HEK293 (cell line): ENCODE measurements at regions not wholly inside any gene's neighbourhood (a gene's known extent, or its start where the extent isn't known, plus 50 kb on each side); places are given as distances from the start of the nearest gene placed in this dataset.
"Not testable (repeated sequence)": the region's sequence is repeated elsewhere in the genome, so short reads cannot be mapped to it uniquely, and the experiment has no call there.

Source experiments
- CTCF ChIA-PET: fragments of 350-600 bp; formaldehyde crosslinking; extraction: SDS; loops from one replicate; lab custom pipeline; 2021; ENCODE audit warnings: antibody characterized with exemption; lab: Yijun Ruan, JAX
- POLR2A ChIA-PET: fragments of 300-600 bp; formaldehyde crosslinking; extraction: SDS; loops from one replicate; lab custom pipeline; 2020; ENCODE audit warnings: antibody characterized with exemption, inconsistent platforms; lab: Yijun Ruan, JAX
- H3K27ac ChIP-seq: fragments of 200-500 bp; sonication (Bioruptor generic); 2 replicates; pipeline ENCODE4 v1.5.1; 2014; ENCODE audit warnings: low read depth, low read length, control low read depth, inconsistent platforms; ENCODE audit errors: extremely low read depth
- H3K36me3 ChIP-seq, 2 experiments: fragments of 200-500 bp in 1 of 2; sonication (Bioruptor generic) in 1 of 2; 1 replicate in 1 of 2; 2 replicates in 1 of 2; pipeline ENCODE4 v1.5.1; 2014 to 2017; ENCODE audit warnings: inconsistent platforms in 2 of 2, low read length in 2 of 2; ENCODE audit not compliant: control insufficient read depth in 2 of 2, insufficient read depth in 1 of 2
- H3K4me1 ChIP-seq: fragments of 200-500 bp; sonication (Bioruptor generic); 2 replicates; pipeline ENCODE4 v1.5.1; 2014; ENCODE audit warnings: mild to moderate bottlenecking, low read length, inconsistent platforms; ENCODE audit not compliant: control insufficient read depth, insufficient read depth
- H3K4me3 ChIP-seq: 2 replicates; pipeline ENCODE4 v1.5.1; 2011; ENCODE audit warnings: low read depth, mild to moderate bottlenecking, control low read depth, low read length, moderate library complexity
- H3K9me3 ChIP-seq: fragments of 200-500 bp; sonication (Bioruptor generic); 2 replicates; pipeline ENCODE4 v1.5.1; 2014; ENCODE audit warnings: low read depth, low read length, inconsistent platforms; ENCODE audit not compliant: control insufficient read depth, insufficient read depth
- GLI2 ChIP-seq: fragments of 450-650 bp; formaldehyde crosslinking; IDR thresholded peaks from 2 replicates; pipeline ENCODE4; 2017; ENCODE audit warnings: missing biosample characterization, missing genetic modification characterization, low read depth, borderline replicate concordance
- GLI4 ChIP-seq: fragments of 450-650 bp; formaldehyde crosslinking; IDR thresholded peaks from 2 replicates; pipeline ENCODE4 v1.5.1; 2016; ENCODE audit warnings: missing biosample characterization, missing genetic modification characterization
- INSM2 ChIP-seq: fragments of 450-650 bp; formaldehyde crosslinking; IDR thresholded peaks from 2 replicates; pipeline ENCODE4 v1.5.1; 2016; ENCODE audit warnings: missing biosample characterization, missing genetic modification characterization
- PRDM4 ChIP-seq: fragments of 450-650 bp; formaldehyde crosslinking; IDR thresholded peaks from 2 replicates; pipeline ENCODE4 v1.5.1; 2017; ENCODE audit warnings: missing biosample characterization, missing genetic modification characterization
- SCRT2 ChIP-seq: fragments of 450-650 bp; formaldehyde crosslinking; IDR thresholded peaks from 2 replicates; pipeline ENCODE4 v1.5.1; 2016; ENCODE audit warnings: missing biosample characterization, missing genetic modification characterization
- TRIM28 ChIP-seq: IDR thresholded peaks from 2 replicates; pipeline ENCODE4 v1.6.1; 2011; ENCODE audit warnings: low read length, control low read depth, borderline replicate concordance
- ZNF174 ChIP-seq: fragments of 450-650 bp; formaldehyde crosslinking; IDR thresholded peaks from 2 replicates; pipeline ENCODE4 v1.5.0; 2017; ENCODE audit warnings: missing biosample characterization, mild to moderate bottlenecking, missing genetic modification characterization
- ZNF184 ChIP-seq: fragments of 450-650 bp; IDR thresholded peaks from 2 replicates; pipeline ENCODE4 v1.5.1; 2018; ENCODE audit warnings: missing biosample characterization, mild to moderate bottlenecking, missing genetic modification characterization
- ZNF2 ChIP-seq: fragments of 450-650 bp; formaldehyde crosslinking; IDR thresholded peaks from 2 replicates; pipeline ENCODE4 v1.5.1; 2016; ENCODE audit warnings: missing biosample characterization, missing genetic modification characterization
- ZNF302 ChIP-seq: fragments of 450-650 bp; formaldehyde crosslinking; IDR thresholded peaks from 2 replicates; pipeline ENCODE4 v1.5.1; 2016; ENCODE audit warnings: missing biosample characterization, missing genetic modification characterization, low read depth
- ZNF394 ChIP-seq: fragments of 450-650 bp; formaldehyde crosslinking; IDR thresholded peaks from 2 replicates; pipeline ENCODE4 v1.5.1; 2016; ENCODE audit warnings: missing biosample characterization, missing genetic modification characterization, mild to moderate bottlenecking, moderate library complexity, borderline replicate concordance
- ZNF473 ChIP-seq: fragments of 450-650 bp; formaldehyde crosslinking; IDR thresholded peaks from 2 replicates; pipeline ENCODE4 v1.5.1; 2017; ENCODE audit warnings: missing biosample characterization, missing genetic modification characterization
- ZNF623 ChIP-seq: fragments of 450-650 bp; formaldehyde crosslinking; IDR thresholded peaks from 2 replicates; pipeline ENCODE4 v1.5.1; 2016; ENCODE audit warnings: missing biosample characterization, missing genetic modification characterization
- ZNF626 ChIP-seq: fragments of 450-650 bp; sonication (Bioruptor Pico); formaldehyde crosslinking; IDR thresholded peaks from 2 replicates; pipeline ENCODE4 v1.5.1; 2018; ENCODE audit warnings: missing biosample characterization, missing genetic modification characterization, inconsistent platforms
- TF ChIP-seq, protein P1 (sequence below): fragments of 450-650 bp; formaldehyde crosslinking; conservative IDR thresholded peaks from 2 replicates; pipeline ENCODE4 v1.5.1; 2016; ENCODE audit warnings: low read depth, missing biosample characterization, missing genetic modification characterization
- TF ChIP-seq, protein P2 (sequence below): fragments of 450-650 bp; formaldehyde crosslinking; IDR thresholded peaks from 2 replicates; pipeline ENCODE4 v1.5.1; 2016; ENCODE audit warnings: missing biosample characterization, missing genetic modification characterization, borderline replicate concordance
- TF ChIP-seq, protein P3 (sequence below): fragments of 450-650 bp; formaldehyde crosslinking; IDR thresholded peaks from 2 replicates; pipeline ENCODE4 v1.5.1; 2017; ENCODE audit warnings: missing biosample characterization, missing genetic modification characterization
- TF ChIP-seq, protein P4 (sequence below): fragments of 450-650 bp; formaldehyde crosslinking; IDR thresholded peaks from 2 replicates; pipeline ENCODE4 v1.5.1; 2016; ENCODE audit warnings: missing biosample characterization, missing genetic modification characterization

- no peak for TF ChIP-seq ZNF184 (tag by site-specific recombination)
- TF ChIP-seq ZNF626: no peak
- no peak for TF ChIP-seq PRDM4 (tag by site-specific recombination)
- TF ChIP-seq GLI4: no peak
These were observed 555.5 kb upstream of the CYLC2 start (continued) for GRCh38 chr9:102439583-102439982.

DNA sequence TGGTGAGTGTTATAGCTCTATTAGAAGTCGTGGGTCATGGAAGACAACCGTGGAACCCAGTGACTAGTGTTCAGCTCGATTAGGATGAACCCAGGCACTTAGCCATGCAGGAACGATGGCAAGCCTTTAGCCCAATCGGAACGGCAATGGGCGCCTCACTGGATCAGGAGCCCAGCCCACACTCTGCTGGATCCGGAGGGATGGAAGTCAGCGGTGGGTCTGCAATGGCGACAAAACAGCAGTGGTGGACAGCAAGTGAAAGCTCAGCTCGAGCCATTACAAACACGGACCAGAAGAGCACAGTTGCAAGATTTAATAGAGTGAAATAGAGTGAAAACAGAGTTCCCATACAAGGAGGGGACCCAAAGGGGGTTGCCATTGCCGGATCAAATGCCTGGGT, 558.5 kb upstream of the CYLC2 start:
- CTCF ChIA-PET, H3K36me3 ChIP-seq, H3K4me3 ChIP-seq, H3K9me3 ChIP-seq, H3K27ac ChIP-seq, POLR2A ChIA-PET, H3K4me1 ChIP-seq: not testable (repeated sequence)

- Histone ChIP-seq H3K36me3 (no peaks in the 10 kb centered on the region), H3K4me3 (no peak overlapping the region), H3K9me3 (no peaks in the 10 kb centered on the region), H3K4me1 (no peaks in the 10 kb centered on the region), H3K27ac (no peak overlapping the region)
- CTCF ChIA-PET: no interaction called here
- POLR2A ChIA-PET: no interaction called here
- TF ChIP-seq ZNF2 (tag by site-specific recombination) (no peak), ZNF473 (tag by site-specific recombination) (no peak), ZNF394 (no peak), TRIM28 (no peak), INSM2 (no peak), ZNF623 (tag by site-specific recombination) (no peak), SCRT2 (tag by site-specific recombination) (no peak), GLI2 (tag by site-specific recombination) (no peak), ZNF174 (tag by site-specific recombination) (no peak), ZNF626 (no peak), ZNF302 (no peak)
- TF ChIP-seq, protein P1, sequence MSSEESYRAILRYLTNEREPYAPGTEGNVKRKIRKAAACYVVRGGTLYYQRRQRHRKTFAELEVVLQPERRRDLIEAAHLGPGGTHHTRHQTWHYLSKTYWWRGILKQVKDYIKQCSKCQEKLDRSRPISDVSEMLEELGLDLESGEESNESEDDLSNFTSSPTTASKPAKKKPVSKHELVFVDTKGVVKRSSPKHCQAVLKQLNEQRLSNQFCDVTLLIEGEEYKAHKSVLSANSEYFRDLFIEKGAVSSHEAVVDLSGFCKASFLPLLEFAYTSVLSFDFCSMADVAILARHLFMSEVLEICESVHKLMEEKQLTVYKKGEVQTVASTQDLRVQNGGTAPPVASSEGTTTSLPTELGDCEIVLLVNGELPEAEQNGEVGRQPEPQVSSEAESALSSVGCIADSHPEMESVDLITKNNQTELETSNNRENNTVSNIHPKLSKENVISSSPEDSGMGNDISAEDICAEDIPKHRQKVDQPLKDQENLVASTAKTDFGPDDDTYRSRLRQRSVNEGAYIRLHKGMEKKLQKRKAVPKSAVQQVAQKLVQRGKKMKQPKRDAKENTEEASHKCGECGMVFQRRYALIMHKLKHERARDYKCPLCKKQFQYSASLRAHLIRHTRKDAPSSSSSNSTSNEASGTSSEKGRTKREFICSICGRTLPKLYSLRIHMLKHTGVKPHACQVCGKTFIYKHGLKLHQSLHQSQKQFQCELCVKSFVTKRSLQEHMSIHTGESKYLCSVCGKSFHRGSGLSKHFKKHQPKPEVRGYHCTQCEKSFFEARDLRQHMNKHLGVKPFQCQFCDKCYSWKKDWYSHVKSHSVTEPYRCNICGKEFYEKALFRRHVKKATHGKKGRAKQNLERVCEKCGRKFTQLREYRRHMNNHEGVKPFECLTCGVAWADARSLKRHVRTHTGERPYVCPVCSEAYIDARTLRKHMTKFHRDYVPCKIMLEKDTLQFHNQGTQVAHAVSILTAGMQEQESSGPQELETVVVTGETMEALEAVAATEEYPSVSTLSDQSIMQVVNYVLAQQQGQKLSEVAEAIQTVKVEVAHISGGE: no peak
- TF ChIP-seq, protein P2, sequence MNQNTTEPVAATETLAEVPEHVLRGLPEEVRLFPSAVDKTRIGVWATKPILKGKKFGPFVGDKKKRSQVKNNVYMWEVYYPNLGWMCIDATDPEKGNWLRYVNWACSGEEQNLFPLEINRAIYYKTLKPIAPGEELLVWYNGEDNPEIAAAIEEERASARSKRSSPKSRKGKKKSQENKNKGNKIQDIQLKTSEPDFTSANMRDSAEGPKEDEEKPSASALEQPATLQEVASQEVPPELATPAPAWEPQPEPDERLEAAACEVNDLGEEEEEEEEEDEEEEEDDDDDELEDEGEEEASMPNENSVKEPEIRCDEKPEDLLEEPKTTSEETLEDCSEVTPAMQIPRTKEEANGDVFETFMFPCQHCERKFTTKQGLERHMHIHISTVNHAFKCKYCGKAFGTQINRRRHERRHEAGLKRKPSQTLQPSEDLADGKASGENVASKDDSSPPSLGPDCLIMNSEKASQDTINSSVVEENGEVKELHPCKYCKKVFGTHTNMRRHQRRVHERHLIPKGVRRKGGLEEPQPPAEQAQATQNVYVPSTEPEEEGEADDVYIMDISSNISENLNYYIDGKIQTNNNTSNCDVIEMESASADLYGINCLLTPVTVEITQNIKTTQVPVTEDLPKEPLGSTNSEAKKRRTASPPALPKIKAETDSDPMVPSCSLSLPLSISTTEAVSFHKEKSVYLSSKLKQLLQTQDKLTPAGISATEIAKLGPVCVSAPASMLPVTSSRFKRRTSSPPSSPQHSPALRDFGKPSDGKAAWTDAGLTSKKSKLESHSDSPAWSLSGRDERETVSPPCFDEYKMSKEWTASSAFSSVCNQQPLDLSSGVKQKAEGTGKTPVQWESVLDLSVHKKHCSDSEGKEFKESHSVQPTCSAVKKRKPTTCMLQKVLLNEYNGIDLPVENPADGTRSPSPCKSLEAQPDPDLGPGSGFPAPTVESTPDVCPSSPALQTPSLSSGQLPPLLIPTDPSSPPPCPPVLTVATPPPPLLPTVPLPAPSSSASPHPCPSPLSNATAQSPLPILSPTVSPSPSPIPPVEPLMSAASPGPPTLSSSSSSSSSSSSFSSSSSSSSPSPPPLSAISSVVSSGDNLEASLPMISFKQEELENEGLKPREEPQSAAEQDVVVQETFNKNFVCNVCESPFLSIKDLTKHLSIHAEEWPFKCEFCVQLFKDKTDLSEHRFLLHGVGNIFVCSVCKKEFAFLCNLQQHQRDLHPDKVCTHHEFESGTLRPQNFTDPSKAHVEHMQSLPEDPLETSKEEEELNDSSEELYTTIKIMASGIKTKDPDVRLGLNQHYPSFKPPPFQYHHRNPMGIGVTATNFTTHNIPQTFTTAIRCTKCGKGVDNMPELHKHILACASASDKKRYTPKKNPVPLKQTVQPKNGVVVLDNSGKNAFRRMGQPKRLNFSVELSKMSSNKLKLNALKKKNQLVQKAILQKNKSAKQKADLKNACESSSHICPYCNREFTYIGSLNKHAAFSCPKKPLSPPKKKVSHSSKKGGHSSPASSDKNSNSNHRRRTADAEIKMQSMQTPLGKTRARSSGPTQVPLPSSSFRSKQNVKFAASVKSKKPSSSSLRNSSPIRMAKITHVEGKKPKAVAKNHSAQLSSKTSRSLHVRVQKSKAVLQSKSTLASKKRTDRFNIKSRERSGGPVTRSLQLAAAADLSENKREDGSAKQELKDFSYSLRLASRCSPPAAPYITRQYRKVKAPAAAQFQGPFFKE (tag by site-specific recombination): no peak
- TF ChIP-seq, protein P3, sequence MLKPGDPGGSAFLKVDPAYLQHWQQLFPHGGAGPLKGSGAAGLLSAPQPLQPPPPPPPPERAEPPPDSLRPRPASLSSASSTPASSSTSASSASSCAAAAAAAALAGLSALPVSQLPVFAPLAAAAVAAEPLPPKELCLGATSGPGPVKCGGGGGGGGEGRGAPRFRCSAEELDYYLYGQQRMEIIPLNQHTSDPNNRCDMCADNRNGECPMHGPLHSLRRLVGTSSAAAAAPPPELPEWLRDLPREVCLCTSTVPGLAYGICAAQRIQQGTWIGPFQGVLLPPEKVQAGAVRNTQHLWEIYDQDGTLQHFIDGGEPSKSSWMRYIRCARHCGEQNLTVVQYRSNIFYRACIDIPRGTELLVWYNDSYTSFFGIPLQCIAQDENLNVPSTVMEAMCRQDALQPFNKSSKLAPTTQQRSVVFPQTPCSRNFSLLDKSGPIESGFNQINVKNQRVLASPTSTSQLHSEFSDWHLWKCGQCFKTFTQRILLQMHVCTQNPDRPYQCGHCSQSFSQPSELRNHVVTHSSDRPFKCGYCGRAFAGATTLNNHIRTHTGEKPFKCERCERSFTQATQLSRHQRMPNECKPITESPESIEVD: no peak
- TF ChIP-seq, protein P4, sequence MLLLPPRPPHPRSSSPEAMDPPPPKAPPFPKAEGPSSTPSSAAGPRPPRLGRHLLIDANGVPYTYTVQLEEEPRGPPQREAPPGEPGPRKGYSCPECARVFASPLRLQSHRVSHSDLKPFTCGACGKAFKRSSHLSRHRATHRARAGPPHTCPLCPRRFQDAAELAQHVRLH: no peak
These were observed 559.7 kb upstream of the CYLC2 start for GRCh38 chr9:102435427-102435826.
